ENCODE measurements at regions not wholly inside any gene's neighbourhood (a gene's known extent, or its start where the extent isn't known, plus 50 kb on each side); places are given as distances from the start of the nearest gene placed in this dataset.

- no peak for TF ChIP-seq CTCF (IDR thresholded peaks at IDR 0.05)
- no peak for TF ChIP-seq POLR2A (IDR thresholded peaks at IDR 0.05)
These were observed 159.1 kb downstream of the TBX18 start for GRCh38 chr6:84605298-84605697.
